ENCODE measurements at regions not wholly inside any gene's neighbourhood (a gene's known extent, or its start where the extent isn't known, plus 50 kb on each side); places are given as distances from the start of the nearest gene placed in this dataset.

DNA sequence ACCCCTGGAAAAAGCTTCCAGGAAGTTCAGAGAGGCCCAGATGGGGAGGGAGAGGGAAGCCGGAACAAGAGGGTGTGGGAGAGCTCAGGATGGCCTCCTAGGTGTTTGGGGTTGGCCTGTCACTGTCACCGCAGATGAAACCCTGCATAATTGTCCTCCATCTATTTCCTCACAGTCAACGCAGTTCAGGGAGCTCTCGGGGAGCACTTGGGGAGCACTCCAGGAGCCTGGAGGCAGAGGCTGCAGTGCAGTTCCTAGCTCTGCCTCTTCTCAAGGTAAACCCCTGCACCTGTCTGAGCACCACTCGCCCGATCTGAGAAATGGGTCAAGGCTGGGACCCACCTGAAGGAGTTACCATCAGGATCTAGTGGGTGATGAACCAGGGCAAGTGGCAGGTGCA is 194.6 kb upstream of the LHX5 start:
- DNase-seq (ENCODE audit: low spot score in 2 of 2): no peak
- Histone ChIP-seq H3K4me1 (no peaks in the 10 kb centered on the region), H3K9me3 (no peaks in the 10 kb centered on the region), H3K36me3 (no peaks in the 10 kb centered on the region), H3K4me3 (no peak overlapping the region), H3K27me3 (peaks cover 0 to 18% of the 10 kb centered on the region in 2 donors), H3K27ac (no peak overlapping the region)
- TF ChIP-seq EP300 (IDR thresholded peaks at IDR 0.05): no peak
- no peak for TF ChIP-seq CTCF (IDR thresholded peaks at IDR 0.05)
- no peak for TF ChIP-seq POLR2A (IDR thresholded peaks at IDR 0.05)
- WGBS, 2 donors: 75 to 78% methylated on average over 6 of the region's 6 CpGs

DNA sequence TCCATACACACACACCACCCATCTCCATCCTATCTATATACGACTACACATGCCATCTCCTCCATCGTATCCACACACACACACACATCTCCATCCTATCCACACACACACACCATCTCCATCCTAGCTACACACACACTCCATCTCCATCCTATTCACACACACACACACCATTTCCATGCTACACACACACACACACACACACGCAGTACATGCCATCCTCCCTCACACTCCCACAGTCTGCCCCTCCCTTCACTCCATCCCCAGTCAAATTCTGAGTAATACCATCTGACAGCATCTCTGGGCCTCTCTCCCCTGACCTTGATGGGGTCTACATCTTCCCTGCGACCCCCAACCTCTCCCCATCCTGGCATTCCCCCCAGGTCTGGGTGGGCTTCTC is 193.8 kb upstream of the LHX5 start:
- WGBS, 2 donors: 79 to 85% methylated on average over 4 of the region's 4 CpGs
- H3K27me3 ChIP-seq: peaks cover 0 to 18% of the 10 kb centered on the region in 2 donors
- TF ChIP-seq POLR2A (IDR thresholded peaks at IDR 0.05) (no peak), CTCF (IDR thresholded peaks at IDR 0.05) (no peak), EP300 (IDR thresholded peaks at IDR 0.05) (no peak)

GRCh38 chr12:113664224-113664681 is 192.6 kb upstream of the LHX5 start:
- WGBS, 2 donors: 9 to 12% methylated on average over 6 of the region's 6 CpGs

More for the DNA sequence above, 193.8 kb upstream of the LHX5 start:
- Histone ChIP-seq H3K4me3 (no peak overlapping the region), H3K27ac (no peak overlapping the region), H3K9me3 (no peaks in the 10 kb centered on the region), H3K36me3 (no peaks in the 10 kb centered on the region), H3K4me1 (no peaks in the 10 kb centered on the region)
- no peak for DNase-seq (ENCODE audit: low spot score in 2 of 2)

DNA sequence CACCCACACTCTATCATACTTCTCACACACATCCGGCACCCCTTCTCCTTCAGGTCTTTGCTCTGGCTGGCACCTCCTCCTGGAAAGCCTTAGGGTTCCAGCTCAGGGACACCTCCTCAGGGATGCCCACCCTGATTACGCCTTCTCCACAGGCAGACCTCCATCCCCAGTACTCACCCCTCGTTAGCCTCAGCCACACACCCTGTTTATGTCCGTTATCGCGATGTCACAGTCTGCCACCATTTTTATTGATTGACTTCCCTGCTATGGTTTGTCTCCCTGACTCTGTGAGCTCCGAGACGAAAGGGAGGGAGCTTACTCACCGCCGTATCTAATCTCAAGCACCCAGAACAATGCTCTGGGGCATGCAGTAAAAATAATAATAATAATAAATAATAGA is 191.7 kb upstream of the LHX5 start:
- no peak for TF ChIP-seq CTCF (IDR thresholded peaks at IDR 0.05)
- TF ChIP-seq EP300 (IDR thresholded peaks at IDR 0.05): no peak
- no peak for TF ChIP-seq POLR2A (IDR thresholded peaks at IDR 0.05)
- DNase-seq (ENCODE audit: low spot score in 2 of 2): no peak
- H3K27me3 ChIP-seq: peaks cover 0 to 6% of the 10 kb centered on the region in 2 donors
- 79% methylated on average over 10 of the region's 10 CpGs for WGBS, 2 donors
- H3K9me3 ChIP-seq: peaks cover 0 to 1% (median 0%) of the 10 kb centered on the region in 4 donors
- no peaks in the 10 kb centered on the region for H3K36me3 ChIP-seq
- H3K4me1 ChIP-seq: no peaks in the 10 kb centered on the region
- no peak overlapping the region for H3K4me3 ChIP-seq
- H3K27ac ChIP-seq: no peak overlapping the region

More at GRCh38 chr12:113664224-113664681, 192.6 kb upstream of the LHX5 start:
- no peaks in the 10 kb centered on the region for H3K4me1 ChIP-seq
- DNase-seq (ENCODE audit: low spot score in 2 of 2): no peak
- H3K9me3 ChIP-seq: no peaks in the 10 kb centered on the region
- no peak overlapping the region for H3K4me3 ChIP-seq
- no peak overlapping the region for H3K27ac ChIP-seq
- no peaks in the 10 kb centered on the region for H3K36me3 ChIP-seq
- H3K27me3 ChIP-seq: peaks cover 0 to 10% of the 10 kb centered on the region in 2 donors
- TF ChIP-seq CTCF (IDR thresholded peaks at IDR 0.05) (no peak), POLR2A (IDR thresholded peaks at IDR 0.05) (no peak), EP300 (IDR thresholded peaks at IDR 0.05) (no peak)

DNA sequence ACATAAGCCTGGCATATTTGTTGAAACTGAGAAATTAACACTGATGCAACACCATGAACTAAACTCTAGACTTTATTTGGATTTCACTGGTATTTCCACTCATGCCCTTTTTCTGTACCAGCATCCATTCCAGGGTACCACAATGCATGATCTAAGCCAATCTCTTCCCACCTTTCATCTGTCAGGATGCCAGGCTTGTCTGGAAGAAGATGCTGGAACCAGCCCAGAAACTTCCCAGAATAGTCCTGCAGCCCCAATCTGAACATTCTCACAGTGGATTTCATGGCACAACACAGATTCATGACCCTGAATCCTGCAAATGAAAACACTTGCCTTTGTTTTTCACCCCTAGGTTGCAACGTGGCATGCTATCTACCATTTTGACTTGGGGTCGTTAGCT is 189.3 kb upstream of the LHX5 start:
- no peaks in the 10 kb centered on the region for H3K4me1 ChIP-seq
- no peaks in the 10 kb centered on the region for H3K36me3 ChIP-seq
- no peaks in the 10 kb centered on the region for H3K27me3 ChIP-seq
- DNase-seq (ENCODE audit: low spot score in 2 of 2): no peak
- no peak overlapping the region for H3K4me3 ChIP-seq
- H3K27ac ChIP-seq: no peak overlapping the region
- TF ChIP-seq CTCF (IDR thresholded peaks at IDR 0.05) (no peak), POLR2A (IDR thresholded peaks at IDR 0.05) (no peak), EP300 (IDR thresholded peaks at IDR 0.05) (no peak)
- peaks cover 0 to 20% (median 0%) of the 10 kb centered on the region in 4 donors for H3K9me3 ChIP-seq
- 30 to 35% methylated on average over 2 of the region's 2 CpGs for WGBS, 2 donors
